Astrocyte (in vitro differentiated cells and primary cell): ENCODE measurements at regions not wholly inside any gene's neighbourhood (a gene's known extent, or its start where the extent isn't known, plus 50 kb on each side); places are given as distances from the start of the nearest gene placed in this dataset.

Experiments used
- CTCF ChIP-seq: IDR thresholded peaks from 2 replicates; pipeline ENCODE4 v1.5.1; 2011; ENCODE audit warnings: low read depth, mild to moderate bottlenecking, inconsistent platforms, low read length, moderate library complexity; ENCODE audit not compliant: insufficient read depth
- EZH2 ChIP-seq: IDR thresholded peaks from 2 replicates; pipeline ENCODE4 v1.6.1; 2012; ENCODE audit warnings: mild to moderate bottlenecking, low read length, inconsistent platforms; ENCODE audit not compliant: insufficient read depth

DNA sequence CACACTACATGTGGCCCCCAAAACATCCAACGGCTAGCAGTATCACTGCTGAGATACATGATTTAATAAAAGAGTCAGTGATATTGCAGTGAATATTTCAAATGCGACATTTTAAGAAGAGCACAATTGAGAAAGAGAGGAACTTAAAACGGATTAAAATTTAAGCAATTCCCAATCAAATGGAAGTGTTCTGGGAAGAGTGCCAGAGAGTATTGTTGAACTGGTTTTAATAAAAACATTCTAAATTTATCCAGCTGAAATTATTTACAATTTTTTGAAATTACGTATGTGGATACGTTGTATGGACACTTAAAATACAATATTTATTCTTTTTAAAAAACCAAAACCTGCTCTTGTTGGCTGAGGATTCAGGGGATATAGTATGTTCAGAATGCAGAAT is 117.7 kb downstream of the C3orf38 start:
- TF ChIP-seq CTCF (no peak), EZH2 (no peak)
